Activated CD4-positive, alpha-beta T cell treated with anti-CD3 and anti-CD28 coated beads, Interleukin-2, amount 10 ng/mL, durations not matched to agents 7 days and 5 days (primary cell): ENCODE measurements at regions not wholly inside any gene's neighbourhood (a gene's known extent, or its start where the extent isn't known, plus 50 kb on each side); places are given as distances from the start of the nearest gene placed in this dataset.

ENCODE experiments used
- CTCF ChIA-PET: fragments of 350-600 bp; sonication (Branson Sonifier 250); formaldehyde crosslinking; loops from one replicate; lab custom pipeline; 2021; ENCODE audit warnings: antibody characterized with exemption; lab: Charles Lee
- POLR2A ChIA-PET: fragments of 350-600 bp; sonication (Branson Sonifier 250); formaldehyde crosslinking; loops from one replicate; lab custom pipeline; 2021; ENCODE audit warnings: antibody characterized with exemption; lab: Charles Lee
- DNase-seq: peaks from one replicate; pipeline ENCODE4 v3.0.0-alpha.2; 2020
- H3K27ac Mint-ChIP-seq: one replicate; pipeline ENCODE4 v1.8.0; 2021; ENCODE audit warnings: mild to moderate bottlenecking, moderate library complexity, mixed read lengths
- H3K27me3 Mint-ChIP-seq: one replicate; pipeline ENCODE4 v1.8.0; 2021; ENCODE audit warnings: mixed read lengths
- H3K36me3 Mint-ChIP-seq: one replicate; pipeline ENCODE4 v1.8.0; 2021; ENCODE audit warnings: low read depth, mixed read lengths
- H3K4me1 Mint-ChIP-seq: one replicate; pipeline ENCODE4 v1.8.0; 2021; ENCODE audit warnings: mixed read lengths
- H3K4me3 Mint-ChIP-seq: one replicate; pipeline ENCODE4 v1.8.0; 2021; ENCODE audit warnings: mild to moderate bottlenecking, moderate library complexity, mixed read lengths
- H3K9me3 Mint-ChIP-seq: one replicate; pipeline ENCODE4 v1.8.0; 2021; ENCODE audit warnings: mixed read lengths

DNA sequence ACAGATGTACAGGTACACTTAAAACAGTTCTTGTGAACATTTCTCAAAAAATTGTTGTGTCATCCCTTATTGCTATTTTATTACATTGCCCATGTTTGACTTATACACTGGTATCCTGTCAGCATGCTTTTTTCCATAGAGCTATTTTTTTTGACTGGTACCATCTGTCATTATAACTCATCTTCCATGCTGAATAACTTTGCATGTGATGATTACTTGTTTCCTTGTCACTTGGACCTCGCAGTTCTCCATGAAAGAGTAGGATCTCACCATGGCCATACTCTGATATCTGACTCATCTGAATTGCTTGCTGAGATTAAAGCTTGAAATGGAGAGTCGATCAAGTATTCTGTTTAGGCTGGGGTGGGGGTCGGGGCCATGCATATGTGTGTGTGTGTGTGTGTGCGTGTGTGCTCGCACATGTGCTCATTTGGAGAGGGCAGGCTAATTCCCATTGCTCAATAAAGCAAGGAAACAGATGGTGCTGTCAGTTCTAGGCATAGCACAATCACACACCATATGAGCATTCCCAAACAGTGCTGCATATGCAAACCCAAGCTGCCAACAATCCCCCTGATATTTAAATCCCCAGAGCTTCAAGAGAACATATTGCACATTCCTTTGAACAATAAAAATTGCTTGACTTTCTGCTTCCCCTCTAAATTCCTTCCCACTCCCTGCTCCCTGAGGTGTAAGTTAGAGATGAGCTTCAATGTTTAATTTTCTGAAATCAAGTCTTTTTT lies 62.9 kb downstream of the NHLRC3 start:
- Mint-ChIP-seq H3K36me3 (no peaks in the 10 kb centered on the region), H3K4me3 (no peak overlapping the region), H3K27ac (no peak overlapping the region), H3K4me1 (no peaks in the 10 kb centered on the region), H3K9me3 (no peaks in the 10 kb centered on the region), H3K27me3 (no peaks in the 10 kb centered on the region)
- CTCF ChIA-PET: interaction anchor here (1.4 to 1.9 kb wide), 2 partner anchors 8 to 12 kb away, joined by 3 to 4 read pairs; no protein-coding TSS in a partner anchor
- no peak for DNase-seq
- POLR2A ChIA-PET: no interaction called here

GRCh38 chr13:39102981-39103490 lies 64.8 kb downstream of the NHLRC3 start:
- POLR2A ChIA-PET: no interaction called here
- CTCF ChIA-PET: interaction anchor here (1.2 to 1.4 kb wide), 2 partner anchors 20 to 54 kb away, joined by 3 read pairs; no protein-coding TSS in a partner anchor
- Mint-ChIP-seq H3K9me3 (no peaks in the 10 kb centered on the region), H3K4me3 (no peak overlapping the region), H3K27me3 (peaks cover 4% of the 10 kb centered on the region), H3K4me1 (no peaks in the 10 kb centered on the region), H3K36me3 (no peaks in the 10 kb centered on the region), H3K27ac (no peak overlapping the region)
- DNase-seq: no peak

- no peaks in the 10 kb centered on the region for H3K4me1 Mint-ChIP-seq
- no peak for DNase-seq
- no peaks in the 10 kb centered on the region for H3K36me3 Mint-ChIP-seq
- H3K27ac Mint-ChIP-seq: no peak overlapping the region
- H3K9me3 Mint-ChIP-seq: no peaks in the 10 kb centered on the region
- no peak overlapping the region for H3K4me3 Mint-ChIP-seq
- POLR2A ChIA-PET: no interaction called here
- CTCF ChIA-PET: no interaction called here
- H3K27me3 Mint-ChIP-seq: peaks cover 10% of the 10 kb centered on the region
Observed at GRCh38 chr13:39105110-39105509, 66.9 kb downstream of the NHLRC3 start.

DNA sequence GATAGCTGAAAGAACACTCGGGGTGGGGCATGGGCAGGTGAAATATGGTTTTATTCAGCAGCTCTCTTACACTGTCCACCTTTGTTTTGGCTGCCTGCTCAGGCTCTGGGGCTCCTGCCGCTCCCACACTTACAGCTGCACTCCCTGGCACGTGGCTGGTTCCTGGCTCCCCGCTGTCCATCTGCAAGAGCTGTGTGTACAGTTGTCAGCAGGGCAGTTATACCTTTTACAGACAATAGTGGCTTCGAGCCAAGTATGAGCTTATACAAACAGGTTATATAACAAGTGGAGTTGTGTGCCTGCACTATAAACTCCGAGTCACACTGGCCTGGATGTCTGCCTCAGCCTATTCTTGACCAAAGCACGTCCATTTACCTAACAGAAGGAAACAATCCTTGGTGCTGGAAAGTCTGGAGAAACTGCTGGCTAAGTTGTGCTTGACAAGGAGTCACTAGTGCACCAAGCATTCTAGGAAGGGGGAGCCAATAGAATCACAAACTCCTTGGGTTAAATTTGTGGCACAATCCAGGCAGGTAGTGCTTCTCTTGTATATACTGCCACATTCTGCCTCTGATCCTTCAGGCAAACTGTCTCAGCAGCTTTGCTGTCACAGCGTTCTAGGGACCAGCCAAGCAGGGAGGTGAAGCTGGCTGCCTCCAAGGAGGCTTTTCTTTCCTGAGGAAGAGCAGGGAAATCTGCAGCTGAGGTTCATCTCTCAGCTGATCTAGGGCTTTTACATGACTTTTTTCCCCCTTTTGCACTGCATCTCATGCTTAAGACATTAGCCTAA lies 68.2 kb downstream of the NHLRC3 start:
- ChIA-PET POLR2A (no interaction called here), CTCF (interaction anchor here (0.6 kb wide), 1 partner anchor 58 kb away, joined by 3 read pairs; no protein-coding TSS in a partner anchor)
- peaks cover 12% of the 10 kb centered on the region for H3K27me3 Mint-ChIP-seq
- no peak overlapping the region for H3K4me3 Mint-ChIP-seq
- DNase-seq: no peak
- no peaks in the 10 kb centered on the region for H3K36me3 Mint-ChIP-seq
- H3K9me3 Mint-ChIP-seq: no peaks in the 10 kb centered on the region
- no peak overlapping the region for H3K27ac Mint-ChIP-seq
- H3K4me1 Mint-ChIP-seq: no peaks in the 10 kb centered on the region

DNA sequence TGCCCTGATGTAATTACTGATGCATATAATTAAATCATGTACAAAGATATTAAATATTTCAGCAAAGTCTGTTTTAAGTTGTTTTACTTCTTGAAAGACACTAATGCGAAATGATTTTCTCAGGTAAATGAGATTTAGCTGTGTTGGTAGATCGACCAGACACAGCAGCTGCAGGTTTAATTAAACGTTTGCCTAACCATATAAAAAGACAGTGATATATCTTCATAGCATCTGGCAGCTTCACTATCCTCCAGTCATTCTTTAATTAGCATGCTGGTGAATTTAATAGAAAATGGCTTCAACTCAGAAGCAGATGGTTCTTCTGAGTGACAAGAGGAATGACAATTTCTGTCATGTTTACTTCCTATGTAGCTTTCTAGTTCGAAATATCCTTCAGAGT lies 69.3 kb downstream of the NHLRC3 start:
- Mint-ChIP-seq H3K36me3 (no peaks in the 10 kb centered on the region), H3K27me3 (peaks cover 12% of the 10 kb centered on the region), H3K4me1 (no peaks in the 10 kb centered on the region), H3K9me3 (no peaks in the 10 kb centered on the region), H3K27ac (no peak overlapping the region), H3K4me3 (no peak overlapping the region)
- ChIA-PET CTCF (interaction anchor here (1.8 kb wide), 1 partner anchor 12 kb away, joined by 5 read pairs; no protein-coding TSS in a partner anchor), POLR2A (no interaction called here)
- no peak for DNase-seq

DNA sequence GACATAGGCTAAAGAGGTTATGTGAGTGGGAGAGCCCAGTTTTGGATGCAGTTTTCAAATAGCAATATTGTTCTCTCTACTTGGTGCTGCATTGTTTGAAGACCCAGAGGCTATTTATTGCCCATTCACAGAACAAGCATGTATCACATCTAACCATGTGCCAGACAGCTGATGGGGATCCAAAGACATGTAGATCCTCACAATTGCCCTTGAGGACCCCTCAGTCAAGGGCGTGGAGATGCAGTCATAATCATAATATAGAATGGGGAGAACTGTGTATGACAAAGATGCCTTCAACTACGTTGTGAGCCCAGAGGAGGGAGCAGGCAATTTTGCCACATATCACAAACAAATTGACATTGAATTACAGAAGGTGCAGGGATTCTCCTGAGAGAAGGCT lies 70.5 kb downstream of the NHLRC3 start:
- Mint-ChIP-seq H3K36me3 (no peaks in the 10 kb centered on the region), H3K27ac (no peak overlapping the region), H3K4me3 (no peak overlapping the region), H3K27me3 (peaks cover 15% of the 10 kb centered on the region), H3K9me3 (no peaks in the 10 kb centered on the region), H3K4me1 (no peaks in the 10 kb centered on the region)
- ChIA-PET POLR2A (no interaction called here), CTCF (interaction anchor here (1.8 kb wide), 1 partner anchor 13 kb away, joined by 5 read pairs; no protein-coding TSS in a partner anchor)
- no peak for DNase-seq

GRCh38 chr13:39110518-39111097 lies 72.4 kb downstream of the NHLRC3 start:
- H3K27me3 Mint-ChIP-seq: peaks cover 17% of the 10 kb centered on the region
- no peak overlapping the region for H3K27ac Mint-ChIP-seq
- no peak overlapping the region for H3K4me3 Mint-ChIP-seq
- H3K4me1 Mint-ChIP-seq: no peaks in the 10 kb centered on the region
- ChIA-PET POLR2A (no interaction called here), CTCF (no interaction called here)
- no peaks in the 10 kb centered on the region for H3K9me3 Mint-ChIP-seq
- no peak for DNase-seq
- H3K36me3 Mint-ChIP-seq: no peaks in the 10 kb centered on the region

DNA sequence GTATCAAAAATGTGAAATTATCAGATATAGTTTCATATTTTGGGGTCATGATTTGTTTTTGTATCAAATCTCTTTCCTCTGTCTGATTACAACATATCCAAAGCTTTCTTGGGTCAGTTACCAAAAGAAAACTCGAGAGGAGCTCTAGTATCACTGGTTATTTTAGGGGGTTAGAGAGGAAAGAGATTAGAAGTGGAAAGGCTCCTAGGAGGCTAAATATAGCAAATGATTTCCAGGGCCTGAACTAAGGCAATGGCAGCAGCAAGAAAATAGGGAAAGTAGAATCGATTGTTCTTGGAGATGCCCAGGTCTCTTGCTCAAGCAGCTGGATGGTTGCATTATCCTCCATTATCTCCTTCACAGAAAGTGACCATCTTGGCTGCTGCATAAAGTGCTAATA lies 72.9 kb downstream of the NHLRC3 start:
- Mint-ChIP-seq H3K4me1 (no peaks in the 10 kb centered on the region), H3K4me3 (no peak overlapping the region), H3K36me3 (no peaks in the 10 kb centered on the region), H3K27ac (no peak overlapping the region), H3K27me3 (peaks cover 17% of the 10 kb centered on the region), H3K9me3 (no peaks in the 10 kb centered on the region)
- no peak for DNase-seq
- ChIA-PET CTCF (no interaction called here), POLR2A (no interaction called here)

GRCh38 chr13:39119422-39119821 lies 81.2 kb downstream of the NHLRC3 start:
- CTCF ChIA-PET: interaction anchor here (1.1 kb wide), 1 partner anchor 11 kb away, joined by 3 read pairs; no protein-coding TSS in a partner anchor

GRCh38 chr13:39123578-39123977 lies 85.3 kb downstream of the NHLRC3 start:
- Mint-ChIP-seq H3K4me1 (no peaks in the 10 kb centered on the region), H3K9me3 (no peaks in the 10 kb centered on the region), H3K36me3 (no peaks in the 10 kb centered on the region), H3K27ac (no peak overlapping the region), H3K27me3 (peaks cover 4% of the 10 kb centered on the region), H3K4me3 (no peak overlapping the region)
- CTCF ChIA-PET: interaction anchor here (1.4 kb wide), 1 partner anchor 21 kb away, joined by 3 read pairs; no protein-coding TSS in a partner anchor
- POLR2A ChIA-PET: no interaction called here
- DNase-seq: no peak

More at GRCh38 chr13:39119422-39119821, 81.2 kb downstream of the NHLRC3 start:
- no peak overlapping the region for H3K27ac Mint-ChIP-seq
- H3K36me3 Mint-ChIP-seq: no peaks in the 10 kb centered on the region
- no peak overlapping the region for H3K4me3 Mint-ChIP-seq
- POLR2A ChIA-PET: no interaction called here
- no peaks in the 10 kb centered on the region for H3K4me1 Mint-ChIP-seq
- DNase-seq: no peak
- H3K9me3 Mint-ChIP-seq: no peaks in the 10 kb centered on the region
- H3K27me3 Mint-ChIP-seq: peaks cover 8% of the 10 kb centered on the region

DNA sequence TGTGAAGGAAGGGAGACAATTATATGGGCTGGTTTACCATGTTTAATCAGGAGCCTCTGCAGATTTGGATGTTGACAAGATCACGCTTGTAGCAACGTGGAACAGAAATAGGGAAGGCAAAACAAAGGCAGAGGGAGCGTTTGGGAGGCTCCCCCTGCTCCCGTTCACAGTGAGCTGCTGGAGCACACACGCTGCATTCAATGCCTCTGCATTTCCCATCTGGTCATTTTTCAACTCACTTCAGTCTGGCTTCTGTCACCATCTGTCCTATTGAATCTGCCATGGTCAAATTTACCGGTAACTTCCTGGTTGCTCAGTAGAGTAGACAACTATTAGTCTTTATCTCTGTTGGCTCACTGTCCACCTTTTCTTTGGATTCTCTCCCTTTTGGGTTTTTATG lies 91.0 kb downstream of the NHLRC3 start:
- no peak for DNase-seq
- ChIA-PET CTCF (no interaction called here), POLR2A (no interaction called here)
- no peaks in the 10 kb centered on the region for H3K4me1 Mint-ChIP-seq
- no peaks in the 10 kb centered on the region for H3K9me3 Mint-ChIP-seq
- H3K36me3 Mint-ChIP-seq: no peaks in the 10 kb centered on the region
- H3K27me3 Mint-ChIP-seq: peaks cover 10% of the 10 kb centered on the region
- no peak overlapping the region for H3K27ac Mint-ChIP-seq
- H3K4me3 Mint-ChIP-seq: no peak overlapping the region

DNA sequence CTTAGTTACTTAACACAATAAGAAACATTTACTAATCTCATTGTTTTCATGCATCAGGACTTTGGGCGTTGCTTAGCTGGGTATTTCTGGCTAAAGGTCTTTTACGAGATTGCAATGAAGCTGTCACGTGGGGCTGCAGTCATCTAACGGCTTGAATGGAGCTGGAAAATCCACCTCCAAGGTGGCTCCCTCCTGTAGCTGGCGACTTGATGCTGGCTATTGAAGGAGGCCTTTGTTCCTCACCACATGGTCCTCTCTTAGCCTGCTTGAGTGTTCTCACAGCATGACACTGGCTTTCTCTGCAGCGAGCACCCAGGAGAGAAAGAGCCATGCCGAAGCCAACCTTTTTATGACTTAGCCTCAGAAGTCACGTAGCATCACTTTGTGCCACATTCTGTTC lies 92.0 kb downstream of the NHLRC3 start:
- ChIA-PET POLR2A (no interaction called here), CTCF (interaction anchor here (1.0 to 1.4 kb wide), 3 partner anchors 11 to 211 kb away, joined by 3 read pairs; no protein-coding TSS in a partner anchor)
- Mint-ChIP-seq H3K4me3 (no peak overlapping the region), H3K4me1 (no peaks in the 10 kb centered on the region), H3K27ac (no peak overlapping the region), H3K27me3 (peaks cover 10% of the 10 kb centered on the region), H3K36me3 (no peaks in the 10 kb centered on the region), H3K9me3 (no peaks in the 10 kb centered on the region)
- no peak for DNase-seq
